ENCODE measurements at regions not wholly inside any gene's neighbourhood (a gene's known extent, or its start where the extent isn't known, plus 50 kb on each side); places are given as distances from the start of the nearest gene placed in this dataset.

DNA sequence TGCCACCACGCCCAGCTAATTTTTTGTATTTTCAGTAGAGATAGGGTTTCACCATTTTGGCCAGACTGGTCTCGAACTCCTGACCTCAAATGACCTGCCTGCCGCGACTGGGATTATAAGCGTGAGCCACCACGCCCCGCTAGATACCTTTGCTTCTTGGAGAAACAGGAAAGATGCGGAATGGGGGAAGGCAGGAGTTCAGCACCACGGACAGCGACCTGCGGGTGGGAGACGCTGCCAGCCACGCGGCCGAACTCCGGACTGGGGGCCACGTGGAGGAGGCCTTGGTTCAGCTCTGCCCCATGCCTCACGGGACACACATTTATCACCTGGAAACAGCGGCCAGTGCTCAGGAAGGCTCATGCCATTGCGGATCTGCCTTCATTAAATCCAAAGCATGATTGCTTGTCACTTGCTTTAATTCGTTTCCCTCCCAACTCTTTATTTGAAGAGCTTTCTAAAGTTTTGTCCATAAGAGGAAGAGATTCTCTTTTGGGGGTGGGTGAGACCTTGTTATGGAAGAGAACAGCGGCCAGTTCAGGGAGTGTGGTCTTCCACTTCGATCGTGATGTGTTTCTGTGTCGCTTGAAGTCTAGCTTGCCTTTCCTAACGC, 219.9 kb downstream of the ENGASE start (continued):
- TF ChIP-seq, protein P1, sequence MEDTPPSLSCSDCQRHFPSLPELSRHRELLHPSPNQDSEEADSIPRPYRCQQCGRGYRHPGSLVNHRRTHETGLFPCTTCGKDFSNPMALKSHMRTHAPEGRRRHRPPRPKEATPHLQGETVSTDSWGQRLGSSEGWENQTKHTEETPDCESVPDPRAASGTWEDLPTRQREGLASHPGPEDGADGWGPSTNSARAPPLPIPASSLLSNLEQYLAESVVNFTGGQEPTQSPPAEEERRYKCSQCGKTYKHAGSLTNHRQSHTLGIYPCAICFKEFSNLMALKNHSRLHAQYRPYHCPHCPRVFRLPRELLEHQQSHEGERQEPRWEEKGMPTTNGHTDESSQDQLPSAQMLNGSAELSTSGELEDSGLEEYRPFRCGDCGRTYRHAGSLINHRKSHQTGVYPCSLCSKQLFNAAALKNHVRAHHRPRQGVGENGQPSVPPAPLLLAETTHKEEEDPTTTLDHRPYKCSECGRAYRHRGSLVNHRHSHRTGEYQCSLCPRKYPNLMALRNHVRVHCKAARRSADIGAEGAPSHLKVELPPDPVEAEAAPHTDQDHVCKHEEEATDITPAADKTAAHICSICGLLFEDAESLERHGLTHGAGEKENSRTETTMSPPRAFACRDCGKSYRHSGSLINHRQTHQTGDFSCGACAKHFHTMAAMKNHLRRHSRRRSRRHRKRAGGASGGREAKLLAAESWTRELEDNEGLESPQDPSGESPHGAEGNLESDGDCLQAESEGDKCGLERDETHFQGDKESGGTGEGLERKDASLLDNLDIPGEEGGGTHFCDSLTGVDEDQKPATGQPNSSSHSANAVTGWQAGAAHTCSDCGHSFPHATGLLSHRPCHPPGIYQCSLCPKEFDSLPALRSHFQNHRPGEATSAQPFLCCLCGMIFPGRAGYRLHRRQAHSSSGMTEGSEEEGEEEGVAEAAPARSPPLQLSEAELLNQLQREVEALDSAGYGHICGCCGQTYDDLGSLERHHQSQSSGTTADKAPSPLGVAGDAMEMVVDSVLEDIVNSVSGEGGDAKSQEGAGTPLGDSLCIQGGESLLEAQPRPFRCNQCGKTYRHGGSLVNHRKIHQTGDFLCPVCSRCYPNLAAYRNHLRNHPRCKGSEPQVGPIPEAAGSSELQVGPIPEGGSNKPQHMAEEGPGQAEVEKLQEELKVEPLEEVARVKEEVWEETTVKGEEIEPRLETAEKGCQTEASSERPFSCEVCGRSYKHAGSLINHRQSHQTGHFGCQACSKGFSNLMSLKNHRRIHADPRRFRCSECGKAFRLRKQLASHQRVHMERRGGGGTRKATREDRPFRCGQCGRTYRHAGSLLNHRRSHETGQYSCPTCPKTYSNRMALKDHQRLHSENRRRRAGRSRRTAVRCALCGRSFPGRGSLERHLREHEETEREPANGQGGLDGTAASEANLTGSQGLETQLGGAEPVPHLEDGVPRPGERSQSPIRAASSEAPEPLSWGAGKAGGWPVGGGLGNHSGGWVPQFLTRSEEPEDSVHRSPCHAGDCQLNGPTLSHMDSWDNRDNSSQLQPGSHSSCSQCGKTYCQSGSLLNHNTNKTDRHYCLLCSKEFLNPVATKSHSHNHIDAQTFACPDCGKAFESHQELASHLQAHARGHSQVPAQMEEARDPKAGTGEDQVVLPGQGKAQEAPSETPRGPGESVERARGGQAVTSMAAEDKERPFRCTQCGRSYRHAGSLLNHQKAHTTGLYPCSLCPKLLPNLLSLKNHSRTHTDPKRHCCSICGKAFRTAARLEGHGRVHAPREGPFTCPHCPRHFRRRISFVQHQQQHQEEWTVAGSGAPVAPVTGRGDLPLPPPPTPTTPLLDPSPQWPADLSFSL (CRISPR knock-in tag; IDR thresholded peaks at IDR 0.05): no peak
- TF ChIP-seq, protein P2, sequence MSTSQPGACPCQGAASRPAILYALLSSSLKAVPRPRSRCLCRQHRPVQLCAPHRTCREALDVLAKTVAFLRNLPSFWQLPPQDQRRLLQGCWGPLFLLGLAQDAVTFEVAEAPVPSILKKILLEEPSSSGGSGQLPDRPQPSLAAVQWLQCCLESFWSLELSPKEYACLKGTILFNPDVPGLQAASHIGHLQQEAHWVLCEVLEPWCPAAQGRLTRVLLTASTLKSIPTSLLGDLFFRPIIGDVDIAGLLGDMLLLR (CRISPR knock-in tag; IDR thresholded peaks at IDR 0.05): peak; percentile 97
- TF ChIP-seq, protein P3, sequence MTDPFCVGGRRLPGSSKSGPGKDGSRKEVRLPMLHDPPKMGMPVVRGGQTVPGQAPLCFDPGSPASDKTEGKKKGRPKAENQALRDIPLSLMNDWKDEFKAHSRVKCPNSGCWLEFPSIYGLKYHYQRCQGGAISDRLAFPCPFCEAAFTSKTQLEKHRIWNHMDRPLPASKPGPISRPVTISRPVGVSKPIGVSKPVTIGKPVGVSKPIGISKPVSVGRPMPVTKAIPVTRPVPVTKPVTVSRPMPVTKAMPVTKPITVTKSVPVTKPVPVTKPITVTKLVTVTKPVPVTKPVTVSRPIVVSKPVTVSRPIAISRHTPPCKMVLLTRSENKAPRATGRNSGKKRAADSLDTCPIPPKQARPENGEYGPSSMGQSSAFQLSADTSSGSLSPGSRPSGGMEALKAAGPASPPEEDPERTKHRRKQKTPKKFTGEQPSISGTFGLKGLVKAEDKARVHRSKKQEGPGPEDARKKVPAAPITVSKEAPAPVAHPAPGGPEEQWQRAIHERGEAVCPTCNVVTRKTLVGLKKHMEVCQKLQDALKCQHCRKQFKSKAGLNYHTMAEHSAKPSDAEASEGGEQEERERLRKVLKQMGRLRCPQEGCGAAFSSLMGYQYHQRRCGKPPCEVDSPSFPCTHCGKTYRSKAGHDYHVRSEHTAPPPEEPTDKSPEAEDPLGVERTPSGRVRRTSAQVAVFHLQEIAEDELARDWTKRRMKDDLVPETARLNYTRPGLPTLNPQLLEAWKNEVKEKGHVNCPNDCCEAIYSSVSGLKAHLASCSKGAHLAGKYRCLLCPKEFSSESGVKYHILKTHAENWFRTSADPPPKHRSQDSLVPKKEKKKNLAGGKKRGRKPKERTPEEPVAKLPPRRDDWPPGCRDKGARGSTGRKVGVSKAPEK (CRISPR knock-in tag; IDR thresholded peaks at IDR 0.05; ENCODE audit: borderline replicate concordance): peak; percentile 46; the same call in 1 of the 2 replicates
- TF ChIP-seq FOXM1 (CRISPR knock-in tag; IDR thresholded peaks at IDR 0.05): no peak
- no peak for TF ChIP-seq MTF2 (CRISPR knock-in tag; IDR thresholded peaks at IDR 0.05; ENCODE audit: borderline replicate concordance)
- TF ChIP-seq ESRRA (CRISPR knock-in tag; IDR thresholded peaks at IDR 0.05; ENCODE audit: low read depth): 0 out of 2 replicates have a peak, but pooled peaks have one; percentile 28
- TF ChIP-seq, protein P4, sequence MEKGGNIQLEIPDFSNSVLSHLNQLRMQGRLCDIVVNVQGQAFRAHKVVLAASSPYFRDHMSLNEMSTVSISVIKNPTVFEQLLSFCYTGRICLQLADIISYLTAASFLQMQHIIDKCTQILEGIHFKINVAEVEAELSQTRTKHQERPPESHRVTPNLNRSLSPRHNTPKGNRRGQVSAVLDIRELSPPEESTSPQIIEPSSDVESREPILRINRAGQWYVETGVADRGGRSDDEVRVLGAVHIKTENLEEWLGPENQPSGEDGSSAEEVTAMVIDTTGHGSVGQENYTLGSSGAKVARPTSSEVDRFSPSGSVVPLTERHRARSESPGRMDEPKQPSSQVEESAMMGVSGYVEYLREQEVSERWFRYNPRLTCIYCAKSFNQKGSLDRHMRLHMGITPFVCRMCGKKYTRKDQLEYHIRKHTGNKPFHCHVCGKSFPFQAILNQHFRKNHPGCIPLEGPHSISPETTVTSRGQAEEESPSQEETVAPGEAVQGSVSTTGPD (CRISPR knock-in tag; IDR thresholded peaks at IDR 0.05): no peak
- TF ChIP-seq ZNF530 (CRISPR knock-in tag; IDR thresholded peaks at IDR 0.05; ENCODE audit: low read depth): 0 out of 2 replicates have a peak, but pooled peaks have one; percentile 59
- TF ChIP-seq, protein P5, sequence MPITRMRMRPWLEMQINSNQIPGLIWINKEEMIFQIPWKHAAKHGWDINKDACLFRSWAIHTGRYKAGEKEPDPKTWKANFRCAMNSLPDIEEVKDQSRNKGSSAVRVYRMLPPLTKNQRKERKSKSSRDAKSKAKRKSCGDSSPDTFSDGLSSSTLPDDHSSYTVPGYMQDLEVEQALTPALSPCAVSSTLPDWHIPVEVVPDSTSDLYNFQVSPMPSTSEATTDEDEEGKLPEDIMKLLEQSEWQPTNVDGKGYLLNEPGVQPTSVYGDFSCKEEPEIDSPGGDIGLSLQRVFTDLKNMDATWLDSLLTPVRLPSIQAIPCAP (CRISPR knock-in tag; IDR thresholded peaks at IDR 0.05; ENCODE audit: low read depth): 0 out of 2 replicates have a peak, but pooled peaks have one; percentile 38
- TF ChIP-seq, protein P6, sequence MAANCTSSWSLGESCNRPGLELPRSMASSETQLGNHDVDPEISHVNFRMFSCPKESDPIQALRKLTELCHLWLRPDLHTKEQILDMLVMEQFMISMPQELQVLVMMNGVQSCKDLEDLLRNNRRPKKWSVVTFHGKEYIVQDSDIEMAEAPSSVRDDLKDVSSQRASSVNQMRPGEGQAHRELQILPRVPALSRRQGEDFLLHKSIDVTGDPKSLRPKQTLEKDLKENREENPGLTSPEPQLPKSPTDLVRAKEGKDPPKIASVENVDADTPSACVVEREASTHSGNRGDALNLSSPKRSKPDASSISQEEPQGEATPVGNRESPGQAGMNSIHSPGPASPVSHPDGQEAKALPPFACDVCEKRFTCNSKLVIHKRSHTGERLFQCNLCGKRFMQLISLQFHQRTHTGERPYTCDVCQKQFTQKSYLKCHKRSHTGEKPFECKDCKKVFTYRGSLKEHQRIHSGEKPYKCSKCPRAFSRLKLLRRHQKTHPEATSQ (CRISPR knock-in tag; IDR thresholded peaks at IDR 0.05; ENCODE audit: borderline replicate concordance): peak; percentile 77
- TF ChIP-seq, protein P7, sequence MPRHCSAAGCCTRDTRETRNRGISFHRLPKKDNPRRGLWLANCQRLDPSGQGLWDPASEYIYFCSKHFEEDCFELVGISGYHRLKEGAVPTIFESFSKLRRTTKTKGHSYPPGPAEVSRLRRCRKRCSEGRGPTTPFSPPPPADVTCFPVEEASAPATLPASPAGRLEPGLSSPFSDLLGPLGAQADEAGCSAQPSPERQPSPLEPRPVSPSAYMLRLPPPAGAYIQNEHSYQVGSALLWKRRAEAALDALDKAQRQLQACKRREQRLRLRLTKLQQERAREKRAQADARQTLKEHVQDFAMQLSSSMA (CRISPR knock-in tag; IDR thresholded peaks at IDR 0.05): peak; percentile 83; the same call in 1 of the 2 replicates
- 0 out of 2 replicates have a peak, but pooled peaks have one; percentile 78 for TF ChIP-seq ZNF251 (CRISPR knock-in tag; IDR thresholded peaks at IDR 0.05)
- TF ChIP-seq ZNF615 (CRISPR knock-in tag; IDR thresholded peaks at IDR 0.05; ENCODE audit: borderline replicate concordance): no peak

Data from HepG2 (cell line).